Common myeloid progenitor, CD34-positive (primary cell): ENCODE measurements at regions not wholly inside any gene's neighbourhood (a gene's known extent, or its start where the extent isn't known, plus 50 kb on each side); places are given as distances from the start of the nearest gene placed in this dataset.

Experiments used
- CTCF ChIA-PET: fragments of 350-600 bp; sonication (Branson Sonifier 250); formaldehyde crosslinking; loops from one replicate; lab custom pipeline; 2021; ENCODE audit warnings: antibody characterized with exemption; lab: Charles Lee
- POLR2A ChIA-PET: fragments of 350-600 bp; sonication (Branson Sonifier 250); formaldehyde crosslinking; loops from one replicate; lab custom pipeline; 2021; ENCODE audit warnings: antibody characterized with exemption; lab: Charles Lee
- DNase-seq, 3 donors: peaks; one replicate each; pipeline versions ENCODE4 v3.0.0 to v3.0.0-alpha.2; 2013
- H3K27ac ChIP-seq, 2 experiments: 1 replicate in 1 of 2; 2 replicates in 1 of 2; pipeline ENCODE4 v1.7.0; 2013; ENCODE audit warnings: inconsistent platforms in 2 of 2, low read length in 2 of 2, mild to moderate bottlenecking in 2 of 2, low read depth in 1 of 2, moderate library complexity in 1 of 2; ENCODE audit not compliant: severe bottlenecking in 2 of 2, insufficient read depth in 1 of 2, poor library complexity in 1 of 2
- H3K27me3 ChIP-seq, 5 experiments: replicated peaks in 2 of 5; 1 replicate in 3 of 5; 2 replicates in 2 of 5; pipeline versions ENCODE4 v1.6.1 to v1.7.0; 2013; ENCODE audit warnings: low read length in 4 of 5, mild to moderate bottlenecking in 2 of 5, moderate library complexity in 2 of 5, inconsistent platforms in 1 of 5; ENCODE audit not compliant: insufficient read depth in 5 of 5, control insufficient read depth in 4 of 5
- H3K36me3 ChIP-seq, 4 experiments: 1 replicate in 2 of 4; 2 replicates in 2 of 4; pipeline versions ENCODE4 v1.6.1 to v1.7.0; 2013; ENCODE audit warnings: low read length in 3 of 4, control low read depth in 1 of 4, mild to moderate bottlenecking in 1 of 4; ENCODE audit not compliant: control insufficient read depth in 4 of 4, insufficient read depth in 4 of 4
- H3K4me1 ChIP-seq, 4 experiments: 1 replicate in 3 of 4; 2 replicates in 1 of 4; pipeline versions ENCODE4 v1.6.1 to v1.7.1; 2013; ENCODE audit warnings: low read length in 3 of 4, mild to moderate bottlenecking in 3 of 4, control low read depth in 1 of 4, inconsistent platforms in 1 of 4, moderate library complexity in 1 of 4; ENCODE audit not compliant: control insufficient read depth in 4 of 4, insufficient read depth in 4 of 4; ENCODE audit errors: control extremely low read depth in 1 of 4
- H3K4me3 ChIP-seq, 7 experiments: 1 replicate in 4 of 7; 2 replicates in 3 of 7; pipeline versions ENCODE4 v1.5.1 to v1.7.0; 2013; ENCODE audit warnings: mild to moderate bottlenecking in 7 of 7, low read length in 6 of 7, moderate library complexity in 6 of 7, inconsistent platforms in 2 of 7, low read depth in 2 of 7, control low read depth in 1 of 7; ENCODE audit not compliant: insufficient read depth in 4 of 7, control insufficient read depth in 1 of 7; ENCODE audit errors: extremely low read depth in 1 of 7
- H3K9me3 ChIP-seq, 5 experiments: 1 replicate in 4 of 5; 2 replicates in 1 of 5; pipeline versions ENCODE4 v1.6.1 to v1.7.1; 2013; ENCODE audit warnings: low read length in 4 of 5, mild to moderate bottlenecking in 2 of 5, inconsistent platforms in 1 of 5, low read depth in 1 of 5, moderate library complexity in 1 of 5; ENCODE audit not compliant: control insufficient read depth in 4 of 5, insufficient read depth in 2 of 5; ENCODE audit errors: control extremely low read depth in 1 of 5
- WGBS: methylation state at CpG from one replicate; pipeline ENCODE4 v1.1.5; 2013; ENCODE audit not compliant: insufficient coverage; 5-methylcytosine and 5-hydroxymethylcytosine counted together

DNA sequence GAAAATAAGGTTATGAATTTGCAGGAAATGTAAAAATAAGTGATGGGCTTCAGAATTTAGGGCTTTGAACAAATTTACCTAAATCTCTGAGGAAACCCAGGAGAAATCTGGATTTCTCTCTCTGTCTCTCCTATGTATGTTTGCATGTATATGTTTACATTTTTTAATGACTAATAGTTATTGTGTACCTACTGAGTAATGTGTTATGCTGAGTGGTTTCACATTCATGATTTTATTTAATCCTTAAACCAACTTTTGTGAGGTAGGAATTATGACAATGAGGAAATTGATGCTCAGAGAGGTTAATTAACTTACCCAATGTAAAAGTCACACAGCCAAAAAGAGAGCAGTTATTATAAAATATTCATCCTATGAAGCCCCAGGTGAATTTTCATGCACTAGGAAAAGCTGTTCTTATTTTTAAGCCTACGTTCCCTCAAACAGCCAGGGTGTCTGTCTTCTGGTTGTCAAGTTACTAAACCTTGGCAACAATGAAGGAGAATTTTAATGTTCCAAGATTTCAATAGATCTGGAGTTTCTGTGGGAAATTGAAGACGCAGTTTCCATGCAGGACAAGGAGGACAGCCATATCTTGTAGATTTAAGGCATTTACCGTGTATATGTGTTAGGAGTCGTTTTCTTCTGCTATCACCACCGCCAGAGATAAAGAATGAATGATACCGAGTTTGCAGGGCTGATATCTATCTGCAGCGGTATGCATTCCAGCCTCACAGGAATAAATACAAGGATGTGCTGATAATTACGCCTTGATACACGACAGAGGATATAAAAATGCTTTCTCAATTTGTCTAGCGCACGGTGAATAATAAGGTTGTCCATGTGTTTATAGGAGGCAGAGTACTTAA is 484.8 kb downstream of the ZSWIM6 start:
- H3K27me3 ChIP-seq: peaks cover 0 to 2% (median 0%) of the 10 kb centered on the region in 5 experiments
- no peaks in the 10 kb centered on the region for H3K36me3 ChIP-seq
- WGBS: 91% methylated on average over 6 of the region's 11 CpGs
- H3K27ac ChIP-seq: no peak overlapping the region
- H3K4me3 ChIP-seq: no peak overlapping the region
- DNase-seq: no peak
- ChIA-PET POLR2A (no interaction called here), CTCF (interaction anchor here (0.6 kb wide), 1 partner anchor 139 kb away, joined by 4 read pairs; no protein-coding TSS in a partner anchor)
- no peaks in the 10 kb centered on the region for H3K4me1 ChIP-seq
- no peaks in the 10 kb centered on the region for H3K9me3 ChIP-seq

DNA sequence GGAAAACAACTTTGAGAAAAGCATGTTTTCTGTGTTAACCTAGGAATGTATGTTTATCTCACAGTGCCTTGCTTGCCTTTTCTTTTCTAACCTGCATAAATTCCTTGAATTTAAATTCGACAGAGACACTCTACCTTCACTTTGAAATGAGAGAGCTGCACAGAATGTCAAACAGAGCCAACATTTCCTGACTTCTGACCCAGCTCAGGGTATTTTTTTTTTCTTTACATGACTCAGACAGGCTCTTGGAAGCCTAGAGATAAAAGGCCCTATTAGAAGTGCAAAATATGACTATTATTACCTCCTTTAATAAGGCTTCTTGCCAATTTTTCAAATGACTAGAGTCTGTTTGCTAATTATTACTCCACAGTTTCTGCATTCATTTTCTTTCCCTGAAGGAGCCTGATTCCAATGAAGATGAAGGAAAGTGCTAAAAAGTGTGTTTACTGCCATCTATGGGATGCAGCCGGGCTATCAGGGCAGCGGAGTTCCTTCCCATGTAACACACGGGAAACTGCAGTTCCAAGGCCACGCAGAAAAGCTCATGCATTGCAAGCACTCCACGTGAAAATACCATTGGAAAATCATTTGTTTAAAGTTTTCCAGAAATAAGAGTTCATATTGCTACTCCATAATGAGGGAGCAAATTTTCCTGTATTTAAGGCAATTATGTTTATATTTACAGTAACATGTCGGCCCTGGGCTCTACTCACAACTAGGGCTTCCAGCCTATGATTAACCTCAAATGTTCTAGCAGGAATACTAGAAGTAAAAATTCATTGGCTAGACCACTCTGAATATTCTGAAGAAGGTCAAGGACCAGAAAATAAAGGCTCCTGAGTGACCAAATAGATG is 485.6 kb downstream of the ZSWIM6 start:
- no peaks in the 10 kb centered on the region for H3K9me3 ChIP-seq
- ChIA-PET POLR2A (no interaction called here), CTCF (interaction anchor here (0.6 kb wide), 1 partner anchor 140 kb away, joined by 4 read pairs; no protein-coding TSS in a partner anchor)
- H3K27me3 ChIP-seq: peaks cover 0 to 2% (median 0%) of the 10 kb centered on the region in 5 experiments
- no peaks in the 10 kb centered on the region for H3K36me3 ChIP-seq
- H3K4me1 ChIP-seq: no peaks in the 10 kb centered on the region
- peak overlapping the region in 1 of 2 experiments; percentile 13 for H3K27ac ChIP-seq
- DNase-seq: peak; percentile 4 to 28 (median 24)
- 20% methylated on average over 4 of the region's 7 CpGs for WGBS
- no peak overlapping the region for H3K4me3 ChIP-seq

DNA sequence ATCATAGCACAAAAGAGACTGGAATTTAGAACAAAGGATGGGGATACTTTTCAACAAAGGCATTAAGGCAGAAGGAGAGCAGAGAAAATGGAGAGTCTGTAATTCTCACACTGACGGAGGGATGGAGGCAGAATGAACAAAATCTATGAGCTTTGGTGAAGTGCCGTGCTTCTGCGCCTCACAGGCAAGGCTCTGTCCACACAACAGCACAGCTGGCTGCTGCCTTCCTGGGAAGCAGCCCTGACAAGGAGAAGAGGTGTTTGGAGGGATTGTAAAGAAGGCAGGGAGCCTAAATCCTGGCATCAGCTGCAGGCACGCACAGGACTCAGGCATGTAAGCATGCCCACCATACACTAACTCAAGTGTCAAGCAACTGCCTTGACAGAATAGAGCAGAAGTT is 485.2 kb upstream of the KIF2A start:
- POLR2A ChIA-PET: no interaction called here
- Histone ChIP-seq H3K27ac (no peak overlapping the region), H3K4me3 (no peak overlapping the region), H3K4me1 (no peaks in the 10 kb centered on the region), H3K27me3 (no peaks in the 10 kb centered on the region), H3K9me3 (no peaks in the 10 kb centered on the region), H3K36me3 (no peaks in the 10 kb centered on the region)
- DNase-seq: no peak
- WGBS: 100% methylated on average over 1 of the region's 4 CpGs
- CTCF ChIA-PET: interaction anchor here (0.9 to 1.1 kb wide), 2 partner anchors 11 to 163 kb away, joined by 3 to 4 read pairs; no protein-coding TSS in a partner anchor

DNA sequence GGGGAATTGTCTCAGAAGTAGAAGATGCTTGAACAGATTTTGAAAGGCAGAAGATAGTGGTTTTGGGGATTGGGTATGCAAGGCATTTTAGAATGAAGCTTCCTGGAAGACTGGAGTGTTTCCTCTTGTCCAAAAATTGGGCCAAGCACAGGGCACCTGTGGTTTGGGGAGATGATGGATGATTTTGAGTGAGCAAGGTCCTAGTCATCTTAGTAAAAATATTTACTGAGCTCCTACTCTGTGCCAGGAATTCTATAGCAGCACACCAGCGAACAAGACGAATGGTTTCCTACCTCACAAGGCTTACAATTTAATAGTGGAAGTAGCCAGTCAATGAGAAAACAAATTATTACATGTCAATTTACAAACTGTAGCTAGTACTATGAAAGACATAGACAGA is 484.4 kb upstream of the KIF2A start:
- Histone ChIP-seq H3K9me3 (no peaks in the 10 kb centered on the region), H3K36me3 (no peaks in the 10 kb centered on the region), H3K27ac (no peak overlapping the region), H3K4me3 (no peak overlapping the region), H3K4me1 (no peaks in the 10 kb centered on the region), H3K27me3 (no peaks in the 10 kb centered on the region)
- no peak for DNase-seq
- ChIA-PET CTCF (no interaction called here), POLR2A (no interaction called here)
- no CpG with 5 or more reads among the region's 2 CpGs for WGBS

DNA sequence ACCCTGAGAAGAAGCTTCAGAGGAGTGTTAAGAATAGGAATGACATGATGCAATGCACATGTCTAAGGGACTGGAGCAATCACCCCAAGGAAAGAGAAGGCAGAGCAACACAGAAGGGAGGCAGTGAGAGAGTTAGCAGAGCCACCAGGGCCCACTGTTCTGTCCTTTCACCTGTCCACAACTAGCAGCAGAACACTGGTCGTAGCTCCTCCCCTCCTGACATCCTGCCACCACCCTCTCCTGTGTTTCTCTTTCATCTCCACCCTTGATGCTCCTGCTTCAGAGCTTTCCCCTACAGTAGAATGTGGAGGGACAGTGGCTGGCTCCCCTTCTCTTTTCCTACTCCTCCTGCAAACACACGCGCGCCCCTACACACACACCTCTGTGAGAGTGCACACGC is 483.4 kb upstream of the KIF2A start:
- no peaks in the 10 kb centered on the region for H3K27me3 ChIP-seq

DNA sequence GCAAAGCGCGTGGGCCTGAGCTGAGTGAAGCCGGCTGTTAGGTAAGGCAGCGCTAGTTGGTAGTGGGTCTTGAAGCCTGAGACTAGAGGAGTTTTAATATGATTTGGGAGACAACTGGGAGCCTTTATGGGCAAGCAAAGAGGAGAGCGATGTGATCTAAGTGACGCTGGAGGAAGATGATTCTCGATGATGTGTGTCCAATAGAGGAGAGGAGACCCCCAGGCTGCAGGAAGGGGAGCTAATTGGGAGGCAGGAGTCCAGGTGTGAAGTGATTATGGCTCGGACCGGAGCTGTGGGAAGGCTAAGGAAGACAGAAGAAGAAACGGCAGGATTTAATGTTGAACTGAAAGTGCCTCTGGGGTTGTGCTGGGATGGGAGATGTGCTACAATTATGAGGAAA is 482.9 kb upstream of the KIF2A start:
- 96% methylated on average over 10 of the region's 10 CpGs for WGBS
- H3K4me1 ChIP-seq: no peaks in the 10 kb centered on the region
- H3K27me3 ChIP-seq: no peaks in the 10 kb centered on the region
- no peaks in the 10 kb centered on the region for H3K36me3 ChIP-seq
- ChIA-PET POLR2A (no interaction called here), CTCF (interaction anchor here (0.8 kb wide), 1 partner anchor 14 kb away, joined by 3 read pairs; no protein-coding TSS in a partner anchor)
- no peak overlapping the region for H3K4me3 ChIP-seq
- DNase-seq: no peak
- no peak overlapping the region for H3K27ac ChIP-seq
- H3K9me3 ChIP-seq: no peaks in the 10 kb centered on the region

More for the DNA sequence above, 483.4 kb upstream of the KIF2A start:
- Histone ChIP-seq H3K9me3 (no peaks in the 10 kb centered on the region), H3K4me3 (no peak overlapping the region), H3K27ac (no peak overlapping the region), H3K4me1 (no peaks in the 10 kb centered on the region), H3K36me3 (no peaks in the 10 kb centered on the region)
- ChIA-PET CTCF (interaction anchor here (0.8 kb wide), 1 partner anchor 13 kb away, joined by 3 read pairs; no protein-coding TSS in a partner anchor), POLR2A (no interaction called here)
- no peak for DNase-seq
- WGBS: 95% methylated on average over 2 of the region's 5 CpGs
